Liver (tissue), 3 donors: ENCODE measurements at regions not wholly inside any gene's neighbourhood (a gene's known extent, or its start where the extent isn't known, plus 50 kb on each side); places are given as distances from the start of the nearest gene placed in this dataset.

Source experiments
- EGR1 ChIP-seq, 2 donors: IDR thresholded peaks; 2 replicates each; pipeline ENCODE4 v1.6.1; 2016 to 2018; ENCODE audit warnings: antibody characterized with exemption in 2 of 2, low read depth in 2 of 2
- GABPA ChIP-seq, 2 donors: IDR thresholded peaks in 1 of 2; conservative IDR thresholded peaks in 1 of 2; 2 replicates each; pipeline ENCODE4 v1.6.1; 2016; ENCODE audit warnings: antibody characterized with exemption in 2 of 2, mild to moderate bottlenecking in 1 of 2, moderate library complexity in 1 of 2
- HNF4G ChIP-seq: IDR thresholded peaks from 2 replicates; pipeline ENCODE4 v1.6.1; 2016; ENCODE audit warnings: antibody characterized with exemption
- JUND ChIP-seq, 2 donors: IDR thresholded peaks; 2 replicates each; pipeline ENCODE4 v1.6.1; 2016; ENCODE audit warnings: antibody characterized with exemption in 2 of 2
- RAD21 ChIP-seq, 2 donors: IDR thresholded peaks; 2 replicates each; pipeline ENCODE4 v1.6.1; 2016; ENCODE audit warnings: antibody characterized with exemption in 2 of 2, mild to moderate bottlenecking in 2 of 2
- RXRA ChIP-seq, 2 donors: IDR thresholded peaks; 2 replicates each; pipeline ENCODE4 v1.6.1; 2017 to 2018; ENCODE audit warnings: antibody characterized with exemption in 2 of 2, mild to moderate bottlenecking in 1 of 2
- SP1 ChIP-seq: IDR thresholded peaks from 2 replicates; pipeline ENCODE4 v1.6.1; 2018; ENCODE audit warnings: antibody characterized with exemption, mild to moderate bottlenecking
- TAF1 ChIP-seq: conservative IDR thresholded peaks from 2 replicates; pipeline ENCODE4 v1.6.1; 2016; ENCODE audit warnings: antibody characterized with exemption, mild to moderate bottlenecking
- TF ChIP-seq, protein P1 (sequence below): fragments of 150-350 bp; IDR thresholded peaks from 2 replicates; pipeline ENCODE4 v1.5.1; 2017; ENCODE audit warnings: improper control_type of control experiment, low read depth, low read length; ENCODE audit not compliant: missing input control
- TF ChIP-seq, protein P2 (sequence below): IDR thresholded peaks from 2 replicates; pipeline ENCODE4 v1.6.1; 2016; ENCODE audit warnings: antibody characterized with exemption, mild to moderate bottlenecking
- TF ChIP-seq, protein P3 (sequence below): IDR thresholded peaks from 2 replicates; pipeline ENCODE4 v1.6.1; 2016; ENCODE audit warnings: antibody characterized with exemption
- TF ChIP-seq, protein P4 (sequence below): IDR thresholded peaks from 2 replicates; pipeline ENCODE4 v1.6.1; 2016; ENCODE audit warnings: antibody characterized with exemption
- TF ChIP-seq, protein P5 (sequence below): IDR thresholded peaks from 2 replicates; pipeline ENCODE4 v1.6.1; 2016; ENCODE audit warnings: antibody characterized with exemption
- donor health status: healthy.
- donor health status: healthy.

DNA sequence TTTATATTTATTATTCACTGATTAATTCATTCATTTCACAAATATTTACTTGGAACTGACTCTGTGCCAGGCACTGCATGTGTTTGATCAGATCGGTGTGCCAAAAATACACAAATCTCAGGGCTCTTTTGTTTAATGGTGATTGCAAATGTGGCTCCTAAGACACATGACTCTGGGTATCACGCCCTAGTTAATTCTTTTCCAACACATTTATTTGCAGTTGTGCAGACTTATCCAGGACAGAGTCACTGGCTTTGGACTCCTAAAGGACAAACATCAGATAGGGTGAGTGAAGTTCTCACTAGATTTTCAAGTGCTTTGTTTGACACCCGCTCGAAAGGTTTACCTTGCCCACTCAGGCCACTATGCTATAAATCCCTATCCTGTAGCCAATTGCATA lies 335.5 kb downstream of the BARHL2 start:
- TF ChIP-seq, protein P1, sequence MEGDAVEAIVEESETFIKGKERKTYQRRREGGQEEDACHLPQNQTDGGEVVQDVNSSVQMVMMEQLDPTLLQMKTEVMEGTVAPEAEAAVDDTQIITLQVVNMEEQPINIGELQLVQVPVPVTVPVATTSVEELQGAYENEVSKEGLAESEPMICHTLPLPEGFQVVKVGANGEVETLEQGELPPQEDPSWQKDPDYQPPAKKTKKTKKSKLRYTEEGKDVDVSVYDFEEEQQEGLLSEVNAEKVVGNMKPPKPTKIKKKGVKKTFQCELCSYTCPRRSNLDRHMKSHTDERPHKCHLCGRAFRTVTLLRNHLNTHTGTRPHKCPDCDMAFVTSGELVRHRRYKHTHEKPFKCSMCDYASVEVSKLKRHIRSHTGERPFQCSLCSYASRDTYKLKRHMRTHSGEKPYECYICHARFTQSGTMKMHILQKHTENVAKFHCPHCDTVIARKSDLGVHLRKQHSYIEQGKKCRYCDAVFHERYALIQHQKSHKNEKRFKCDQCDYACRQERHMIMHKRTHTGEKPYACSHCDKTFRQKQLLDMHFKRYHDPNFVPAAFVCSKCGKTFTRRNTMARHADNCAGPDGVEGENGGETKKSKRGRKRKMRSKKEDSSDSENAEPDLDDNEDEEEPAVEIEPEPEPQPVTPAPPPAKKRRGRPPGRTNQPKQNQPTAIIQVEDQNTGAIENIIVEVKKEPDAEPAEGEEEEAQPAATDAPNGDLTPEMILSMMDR, result no peak
- TF ChIP-seq RAD21 (IDR thresholded peaks at IDR 0.05), result no peak
- TF ChIP-seq, protein P2, sequence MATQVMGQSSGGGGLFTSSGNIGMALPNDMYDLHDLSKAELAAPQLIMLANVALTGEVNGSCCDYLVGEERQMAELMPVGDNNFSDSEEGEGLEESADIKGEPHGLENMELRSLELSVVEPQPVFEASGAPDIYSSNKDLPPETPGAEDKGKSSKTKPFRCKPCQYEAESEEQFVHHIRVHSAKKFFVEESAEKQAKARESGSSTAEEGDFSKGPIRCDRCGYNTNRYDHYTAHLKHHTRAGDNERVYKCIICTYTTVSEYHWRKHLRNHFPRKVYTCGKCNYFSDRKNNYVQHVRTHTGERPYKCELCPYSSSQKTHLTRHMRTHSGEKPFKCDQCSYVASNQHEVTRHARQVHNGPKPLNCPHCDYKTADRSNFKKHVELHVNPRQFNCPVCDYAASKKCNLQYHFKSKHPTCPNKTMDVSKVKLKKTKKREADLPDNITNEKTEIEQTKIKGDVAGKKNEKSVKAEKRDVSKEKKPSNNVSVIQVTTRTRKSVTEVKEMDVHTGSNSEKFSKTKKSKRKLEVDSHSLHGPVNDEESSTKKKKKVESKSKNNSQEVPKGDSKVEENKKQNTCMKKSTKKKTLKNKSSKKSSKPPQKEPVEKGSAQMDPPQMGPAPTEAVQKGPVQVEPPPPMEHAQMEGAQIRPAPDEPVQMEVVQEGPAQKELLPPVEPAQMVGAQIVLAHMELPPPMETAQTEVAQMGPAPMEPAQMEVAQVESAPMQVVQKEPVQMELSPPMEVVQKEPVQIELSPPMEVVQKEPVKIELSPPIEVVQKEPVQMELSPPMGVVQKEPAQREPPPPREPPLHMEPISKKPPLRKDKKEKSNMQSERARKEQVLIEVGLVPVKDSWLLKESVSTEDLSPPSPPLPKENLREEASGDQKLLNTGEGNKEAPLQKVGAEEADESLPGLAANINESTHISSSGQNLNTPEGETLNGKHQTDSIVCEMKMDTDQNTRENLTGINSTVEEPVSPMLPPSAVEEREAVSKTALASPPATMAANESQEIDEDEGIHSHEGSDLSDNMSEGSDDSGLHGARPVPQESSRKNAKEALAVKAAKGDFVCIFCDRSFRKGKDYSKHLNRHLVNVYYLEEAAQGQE, result no peak
- TF ChIP-seq, protein P3, sequence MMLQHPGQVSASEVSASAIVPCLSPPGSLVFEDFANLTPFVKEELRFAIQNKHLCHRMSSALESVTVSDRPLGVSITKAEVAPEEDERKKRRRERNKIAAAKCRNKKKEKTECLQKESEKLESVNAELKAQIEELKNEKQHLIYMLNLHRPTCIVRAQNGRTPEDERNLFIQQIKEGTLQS, result no peak
- TF ChIP-seq, protein P4, sequence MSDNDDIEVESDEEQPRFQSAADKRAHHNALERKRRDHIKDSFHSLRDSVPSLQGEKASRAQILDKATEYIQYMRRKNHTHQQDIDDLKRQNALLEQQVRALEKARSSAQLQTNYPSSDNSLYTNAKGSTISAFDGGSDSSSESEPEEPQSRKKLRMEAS, result no peak
- TF ChIP-seq GABPA (IDR thresholded peaks at IDR 0.05 in 1 of 2, conservative IDR thresholded peaks at IDR 0.05 in 1 of 2), result no peak
- TF ChIP-seq, protein P5, sequence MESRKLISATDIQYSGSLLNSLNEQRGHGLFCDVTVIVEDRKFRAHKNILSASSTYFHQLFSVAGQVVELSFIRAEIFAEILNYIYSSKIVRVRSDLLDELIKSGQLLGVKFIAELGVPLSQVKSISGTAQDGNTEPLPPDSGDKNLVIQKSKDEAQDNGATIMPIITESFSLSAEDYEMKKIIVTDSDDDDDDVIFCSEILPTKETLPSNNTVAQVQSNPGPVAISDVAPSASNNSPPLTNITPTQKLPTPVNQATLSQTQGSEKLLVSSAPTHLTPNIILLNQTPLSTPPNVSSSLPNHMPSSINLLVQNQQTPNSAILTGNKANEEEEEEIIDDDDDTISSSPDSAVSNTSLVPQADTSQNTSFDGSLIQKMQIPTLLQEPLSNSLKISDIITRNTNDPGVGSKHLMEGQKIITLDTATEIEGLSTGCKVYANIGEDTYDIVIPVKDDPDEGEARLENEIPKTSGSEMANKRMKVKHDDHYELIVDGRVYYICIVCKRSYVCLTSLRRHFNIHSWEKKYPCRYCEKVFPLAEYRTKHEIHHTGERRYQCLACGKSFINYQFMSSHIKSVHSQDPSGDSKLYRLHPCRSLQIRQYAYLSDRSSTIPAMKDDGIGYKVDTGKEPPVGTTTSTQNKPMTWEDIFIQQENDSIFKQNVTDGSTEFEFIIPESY, result no peak
- TF ChIP-seq EGR1 (IDR thresholded peaks at IDR 0.05; ENCODE audit: low read depth in 2 of 2), result no peak
- no peak for TF ChIP-seq SP1
- no peak for TF ChIP-seq TAF1
- TF ChIP-seq HNF4G, result no peak
- TF ChIP-seq JUND (IDR thresholded peaks at IDR 0.05), result no peak
- no peak for TF ChIP-seq RXRA (IDR thresholded peaks at IDR 0.05)
